Fibroblast of peridontal ligament (primary cell): ENCODE measurements at regions not wholly inside any gene's neighbourhood (a gene's known extent, or its start where the extent isn't known, plus 50 kb on each side); places are given as distances from the start of the nearest gene placed in this dataset.
"Not testable (repeated sequence)": the region's sequence is repeated elsewhere in the genome, so short reads cannot be mapped to it uniquely, and the experiment has no call there.

ENCODE experiments used
- DNase-seq: peaks from one replicate; pipeline ENCODE4 v3.0.0-alpha.2; 2010; ENCODE audit errors: extremely low read depth

- DNase-seq, result no peak
Observed at GRCh38 chr21:31531967-31532366, 127.5 kb upstream of the SOD1 start.

- no peak for DNase-seq
Observed at GRCh38 chr21:31530897-31531705, 128.4 kb upstream of the SOD1 start.

DNA sequence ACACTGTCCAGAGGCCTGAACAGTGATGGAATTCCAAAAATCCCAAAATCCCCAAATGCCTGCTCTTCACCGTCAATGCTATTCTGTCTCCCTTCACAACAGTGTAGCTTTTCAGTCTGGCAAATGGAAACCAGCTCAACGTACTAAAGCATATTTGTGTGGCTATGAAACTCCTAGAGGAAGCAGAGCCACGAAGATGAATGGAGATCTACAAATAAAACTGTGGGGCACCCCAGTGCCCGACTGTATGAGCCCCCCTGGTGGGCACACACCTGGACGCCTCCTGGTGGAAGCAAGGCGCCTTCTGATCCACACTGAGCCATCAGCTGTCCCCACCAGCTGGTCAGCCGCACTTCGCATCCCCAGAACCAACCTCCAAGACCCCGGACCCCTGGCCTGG lies 129.1 kb upstream of the SOD1 start:
- DNase-seq, result no peak

- no peak for DNase-seq
Observed at GRCh38 chr21:31529406-31529805, 130.1 kb upstream of the SOD1 start.

- DNase-seq, result no peak
Observed at GRCh38 chr21:31526040-31526439, 133.5 kb upstream of the SOD1 start.

DNA sequence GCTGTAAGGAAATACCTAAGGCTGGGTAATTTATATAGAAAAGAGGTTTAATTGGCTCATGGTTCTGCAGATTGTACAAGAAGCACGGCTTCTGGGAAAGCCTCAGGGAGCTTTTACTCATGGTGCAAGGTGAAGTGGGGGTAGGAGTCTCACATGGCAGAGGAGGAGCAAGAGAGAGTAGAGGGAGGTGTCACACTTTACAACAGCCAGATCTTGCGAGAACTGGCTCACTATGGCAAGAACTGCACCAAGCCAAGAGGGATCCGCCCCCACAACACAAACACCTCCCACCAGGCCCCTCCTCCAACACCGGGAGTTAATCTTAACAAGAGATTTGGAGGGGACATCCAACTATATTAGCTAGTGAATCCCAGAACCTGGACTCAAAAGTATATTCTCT lies 135.4 kb upstream of the SOD1 start:
- DNase-seq, result no peak

DNA sequence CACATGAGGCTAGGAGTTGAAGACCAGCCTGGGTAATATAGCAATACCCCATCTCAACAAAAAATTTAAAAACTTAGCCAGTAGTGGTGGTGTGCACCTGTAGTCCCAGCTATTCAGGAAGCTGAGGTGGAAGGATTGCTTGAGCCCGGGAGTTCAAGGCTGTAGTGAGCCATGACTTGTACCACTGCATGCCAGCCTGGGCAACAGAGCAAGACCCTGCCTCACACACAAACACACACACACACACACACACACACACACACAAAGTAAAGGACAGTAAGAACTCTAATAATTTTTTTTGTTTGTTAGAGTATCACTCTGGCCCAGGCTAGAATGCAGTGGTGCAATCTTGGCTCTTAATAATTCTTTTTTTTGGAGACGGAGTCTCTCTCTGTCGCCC lies 138.0 kb upstream of the SOD1 start:
- DNase-seq, result no peak

DNA sequence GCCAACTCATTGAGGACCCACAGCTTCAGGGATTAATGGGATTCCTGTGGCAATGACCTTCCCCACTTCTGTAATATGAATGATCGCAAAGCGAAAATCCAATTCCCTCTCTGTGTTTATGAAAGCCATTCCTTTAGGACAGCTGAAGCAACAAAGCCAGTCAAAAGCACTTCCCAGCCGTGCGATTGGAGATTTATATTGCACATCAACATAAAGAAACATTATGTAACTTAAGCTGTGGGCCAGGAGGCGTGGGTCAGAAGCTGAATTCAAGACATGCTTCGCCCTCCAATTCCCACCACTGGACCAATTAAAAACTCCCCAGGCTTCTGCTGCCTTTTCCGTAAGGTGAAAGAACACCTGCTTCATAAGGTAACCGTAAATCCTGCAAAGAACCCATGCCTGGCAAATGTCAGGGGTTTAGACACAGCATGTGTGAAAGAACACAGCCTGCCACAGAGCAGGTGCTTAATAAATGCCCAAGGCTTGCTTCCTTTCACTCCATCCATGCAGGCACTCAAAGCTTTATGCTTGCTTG lies 138.9 kb upstream of the SOD1 start:
- DNase-seq, result no peak

DNA sequence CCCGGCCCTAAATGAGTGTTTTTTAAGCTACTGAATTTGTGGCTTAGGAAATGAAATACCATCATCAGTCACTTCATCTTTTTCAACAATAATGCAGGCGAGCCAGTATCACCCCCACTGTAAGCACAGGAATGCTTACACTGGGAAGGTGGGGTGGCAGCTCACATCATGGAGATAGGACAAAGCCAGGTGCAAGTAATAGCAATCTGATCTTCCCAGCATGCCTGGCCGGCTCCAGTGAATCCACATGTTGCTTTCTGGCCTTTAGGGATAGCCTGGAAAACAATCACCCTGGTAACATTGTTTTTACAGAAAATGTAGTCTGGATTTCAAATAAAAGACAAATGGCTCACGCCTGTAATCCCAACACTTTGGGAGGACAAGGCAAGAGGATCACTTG lies 140.9 kb upstream of the SOD1 start:
- DNase-seq, result no peak

DNA sequence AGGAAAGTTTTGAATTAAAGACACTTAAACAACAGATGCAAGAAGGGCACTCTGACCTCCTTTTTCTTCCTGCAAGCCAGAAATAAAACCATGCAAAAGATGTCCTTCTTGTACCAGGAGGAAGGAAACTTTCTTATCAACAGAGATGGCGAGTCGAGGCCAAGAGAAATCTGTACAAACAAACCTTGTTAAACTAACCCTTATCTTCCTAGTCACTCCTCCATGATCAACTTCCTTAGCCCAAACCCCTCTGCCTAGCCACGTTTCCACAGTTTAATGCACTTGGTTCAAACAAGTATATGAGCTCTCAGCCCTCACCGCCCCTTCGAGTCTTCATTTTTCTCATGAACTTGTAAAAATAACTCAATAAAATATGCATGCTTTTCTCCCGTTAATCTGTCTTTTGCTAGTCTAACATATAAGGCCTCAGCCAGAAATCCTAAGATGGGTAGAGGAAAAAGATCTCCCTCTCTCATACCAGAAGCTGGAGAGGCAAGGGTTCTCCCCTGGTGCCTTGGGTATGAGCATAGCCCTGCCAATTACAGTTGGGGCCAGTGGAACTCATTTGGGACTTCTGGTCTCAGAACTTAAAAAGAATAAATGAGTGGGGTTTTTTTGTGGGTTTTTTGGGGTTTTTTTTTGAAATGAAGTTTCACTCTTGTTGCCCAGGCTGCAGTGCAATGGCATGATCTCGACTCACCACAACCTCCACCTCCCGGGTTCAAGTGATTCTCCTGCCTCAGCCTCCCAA lies 141.7 kb upstream of the SOD1 start:
- DNase-seq, result no peak

DNA sequence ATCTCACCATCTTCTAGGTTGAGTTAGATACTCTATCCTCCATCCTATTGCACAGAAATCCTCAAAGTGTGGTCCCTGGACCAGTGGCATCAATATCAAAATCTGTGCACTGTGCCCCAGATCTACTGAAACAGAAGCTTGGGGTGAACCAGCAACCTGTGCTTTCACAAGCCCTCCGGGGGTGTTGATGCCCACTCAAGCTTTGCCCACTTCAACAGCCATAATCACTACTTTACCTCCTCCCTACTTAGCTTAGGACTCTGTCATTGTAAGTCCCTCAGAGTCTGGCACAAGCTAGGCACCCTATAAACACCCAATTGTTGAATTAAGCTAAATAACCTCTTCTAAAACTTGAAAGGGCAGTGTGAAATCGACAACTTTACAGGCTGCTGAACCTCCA lies 144.2 kb upstream of the SOD1 start:
- no peak for DNase-seq

DNA sequence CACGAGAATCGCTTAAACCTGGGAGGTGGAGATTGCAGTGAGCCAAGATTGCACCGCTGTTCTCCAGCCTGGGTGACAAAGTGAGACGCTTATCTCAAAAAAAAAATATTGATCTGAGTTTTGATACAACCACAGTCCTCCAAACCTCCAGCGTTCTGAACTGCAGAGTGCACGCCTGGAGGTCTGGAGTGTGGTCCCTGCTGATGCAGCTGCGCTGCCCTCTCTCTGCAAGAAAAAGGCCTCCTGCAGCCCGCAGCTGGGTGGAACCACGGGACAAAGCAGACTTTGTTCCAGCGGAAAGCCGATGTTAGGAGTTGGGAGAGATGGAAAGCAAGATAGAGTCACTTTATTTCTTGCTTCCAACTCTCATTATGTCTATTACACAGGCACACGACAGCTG lies 144.9 kb upstream of the SOD1 start:
- DNase-seq, result no peak

DNA sequence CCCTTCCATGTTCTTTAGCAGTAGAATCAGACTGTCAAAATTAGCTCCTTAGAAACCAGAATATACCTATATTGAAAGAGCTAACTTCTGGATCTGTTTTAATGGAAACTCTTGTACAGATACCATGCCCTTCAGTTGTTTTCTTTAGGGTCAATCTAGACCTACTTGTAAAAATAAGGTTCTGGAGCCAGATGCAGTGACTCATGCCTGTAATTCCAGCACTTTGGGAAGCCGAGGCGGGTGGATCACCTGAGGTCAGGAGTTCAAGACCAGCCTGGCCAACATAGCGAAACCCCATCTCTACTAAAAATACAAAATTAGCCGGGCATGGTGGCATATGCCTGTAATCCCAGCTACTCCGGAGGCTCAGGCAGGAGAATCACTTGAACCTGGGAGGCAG lies 146.0 kb upstream of the SOD1 start:
- DNase-seq, result not testable (repeated sequence)

DNA sequence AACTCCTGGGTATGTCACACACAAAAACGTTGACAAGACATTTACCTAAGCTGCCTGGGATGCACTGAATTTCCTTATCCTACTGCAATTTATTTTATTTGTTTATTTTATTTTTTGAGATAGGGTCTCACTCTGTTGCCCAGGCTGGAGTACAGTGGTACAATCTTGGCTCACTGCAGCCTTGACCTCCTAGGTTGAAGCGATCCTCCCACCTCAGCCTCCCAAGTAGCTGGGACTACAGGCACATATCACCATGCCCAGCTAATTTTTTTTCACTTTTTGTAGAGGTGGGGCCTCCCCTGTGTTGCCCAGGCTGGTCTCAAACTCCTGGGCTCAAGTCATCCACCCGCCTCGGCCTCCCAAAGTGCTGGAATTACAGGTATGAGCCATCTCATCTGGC lies 147.5 kb upstream of the SOD1 start:
- DNase-seq, result not testable (repeated sequence)

GRCh38 chr21:31511258-31511657 lies 148.2 kb upstream of the SOD1 start:
- DNase-seq, result no peak

DNA sequence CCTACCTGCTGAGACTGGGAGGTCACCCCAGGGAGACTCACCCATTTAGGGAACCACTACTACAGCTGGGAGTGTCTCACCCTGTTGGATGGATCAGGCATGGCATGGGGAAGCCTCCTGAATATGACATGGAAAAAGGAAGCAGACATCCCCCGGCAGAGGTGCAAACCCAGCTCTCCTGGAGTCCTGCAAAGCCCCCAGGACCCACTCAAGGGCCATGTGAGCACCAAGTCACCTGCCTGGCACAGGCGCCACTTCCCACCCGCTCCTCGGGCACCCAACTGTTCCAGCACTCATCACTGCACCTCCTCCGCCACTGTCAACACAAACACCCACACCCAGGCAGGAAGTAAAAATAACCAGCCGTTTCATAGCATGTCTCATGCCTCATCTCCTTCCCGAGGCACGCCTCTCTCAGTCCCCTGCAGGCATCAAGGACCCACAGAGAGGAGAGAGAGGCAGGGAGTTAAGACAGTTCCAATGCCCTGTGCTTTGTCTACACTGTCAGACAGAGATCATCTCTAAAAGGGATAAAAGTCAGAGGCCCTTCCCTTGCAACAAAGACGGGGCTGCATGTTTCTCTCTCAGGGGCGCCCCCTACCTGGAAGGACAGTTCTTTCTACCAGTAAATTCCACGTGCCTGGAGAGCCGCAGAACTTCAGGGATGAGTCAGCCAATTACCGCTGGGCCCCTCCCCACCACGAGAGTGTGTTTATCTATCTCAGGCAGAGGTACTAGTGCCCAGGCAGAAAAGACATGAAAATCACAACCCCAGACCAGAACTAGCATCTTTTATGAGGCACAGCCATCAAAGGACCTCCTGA lies 150.1 kb upstream of the SOD1 start:
- DNase-seq, result no peak

- DNase-seq, result no peak
Observed at GRCh38 chr21:31505975-31506374, 153.5 kb upstream of the SOD1 start.

DNA sequence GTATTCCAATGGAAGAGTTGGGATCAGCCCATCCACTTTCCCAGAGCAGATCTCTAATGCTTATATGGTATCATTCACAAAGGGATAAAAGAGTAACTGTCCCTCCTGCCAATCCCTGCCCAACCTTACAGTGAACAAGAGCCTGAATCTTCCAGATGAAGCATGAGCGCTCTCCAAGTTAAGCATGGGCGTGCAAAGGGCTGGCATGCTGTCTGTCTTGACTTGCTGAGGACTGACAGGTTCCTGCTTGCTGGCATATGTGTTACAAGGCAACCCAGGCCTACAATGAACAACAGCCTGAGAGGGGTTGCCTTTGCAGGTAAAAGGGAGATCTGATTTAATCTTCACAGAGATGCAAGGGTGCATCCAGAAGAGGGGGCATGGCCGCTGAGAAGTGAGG lies 155.6 kb upstream of the SOD1 start:
- DNase-seq, result no peak

GRCh38 chr21:31503467-31503866 lies 156.0 kb upstream of the SOD1 start:
- no peak for DNase-seq

- no peak for DNase-seq
Observed at GRCh38 chr21:31502537-31503143, 156.9 kb upstream of the SOD1 start.

DNA sequence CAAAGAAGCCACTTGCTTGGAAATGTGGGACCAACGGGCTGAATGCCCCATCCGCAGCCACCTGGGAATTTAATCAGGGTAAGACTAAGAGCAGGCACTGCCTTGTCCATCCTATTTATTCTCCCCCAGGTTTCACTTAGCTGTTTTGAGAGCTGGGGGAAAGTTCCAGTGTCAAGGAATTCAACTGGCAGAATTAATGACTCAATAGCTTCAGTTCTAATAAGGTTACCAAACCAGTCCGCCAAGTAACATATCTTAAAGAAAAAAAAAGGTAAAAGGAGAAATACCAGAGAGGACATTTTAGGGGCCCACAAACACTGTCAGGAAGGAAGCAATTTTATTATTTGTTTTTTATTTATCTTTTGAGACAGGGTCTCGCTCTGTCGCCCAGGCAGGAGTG lies 157.6 kb upstream of the SOD1 start:
- DNase-seq, result no peak

DNA sequence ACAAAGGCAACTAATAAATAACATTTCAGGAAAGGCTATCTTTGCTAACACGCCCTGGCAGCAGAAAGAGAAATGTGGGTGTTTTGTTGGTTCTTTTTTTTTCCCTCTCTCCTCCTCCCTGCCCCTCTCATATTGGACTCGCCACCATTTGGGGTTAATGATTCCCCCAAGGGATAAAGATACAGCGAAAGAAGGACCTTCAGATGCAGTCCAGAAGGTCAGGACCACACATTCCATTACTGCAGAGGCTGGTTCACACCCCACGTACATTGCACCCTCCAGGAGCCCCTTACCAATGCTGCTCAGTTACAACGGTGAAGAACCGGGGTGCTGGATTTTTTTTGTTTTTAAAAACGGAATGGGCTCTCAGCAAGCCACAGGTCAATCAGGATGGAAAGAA lies 156.9 kb upstream of the TIAM1 start:
- DNase-seq, result no peak
